ENCODE measurements at regions not wholly inside any gene's neighbourhood (a gene's known extent, or its start where the extent isn't known, plus 50 kb on each side); places are given as distances from the start of the nearest gene placed in this dataset.

- TF ChIP-seq FOXP1 (IDR thresholded peaks at IDR 0.05) (no peak), FOXP1 (CRISPR knock-in tag; IDR thresholded peaks at IDR 0.05) (no peak), CTCF (CRISPR knock-in tag; IDR thresholded peaks at IDR 0.05) (no peak), FOXK2 (IDR thresholded peaks at IDR 0.05) (no peak), POLR2AphosphoS5 (IDR thresholded peaks at IDR 0.05; ENCODE audit: low read depth, low read length) (no peak), U2AF2 (IDR thresholded peaks at IDR 0.05; ENCODE audit: low read depth, low read length) (no peak), ATF3 (CRISPR knock-in tag; IDR thresholded peaks at IDR 0.05) (no peak)
Observed at GRCh38 chr6:56787209-56787608, 144.5 kb upstream of the DST start.

Data from HepG2 (cell line).